Urothelium cell line (cell line): ENCODE measurements at regions not wholly inside any gene's neighbourhood (a gene's known extent, or its start where the extent isn't known, plus 50 kb on each side); places are given as distances from the start of the nearest gene placed in this dataset.
"Not testable (repeated sequence)": the region's sequence is repeated elsewhere in the genome, so short reads cannot be mapped to it uniquely, and the experiment has no call there.

Source experiments
- DNase-seq: peaks from one replicate; pipeline ENCODE4 v3.0.0; 2011; ENCODE audit warnings: low spot score, mixed read lengths
- FAIRE-seq: peaks from 2 replicates; lab custom pipeline; 2011; peaks lifted over from hg19 to GRCh38; lab: Jason Lieb, UNC

DNA sequence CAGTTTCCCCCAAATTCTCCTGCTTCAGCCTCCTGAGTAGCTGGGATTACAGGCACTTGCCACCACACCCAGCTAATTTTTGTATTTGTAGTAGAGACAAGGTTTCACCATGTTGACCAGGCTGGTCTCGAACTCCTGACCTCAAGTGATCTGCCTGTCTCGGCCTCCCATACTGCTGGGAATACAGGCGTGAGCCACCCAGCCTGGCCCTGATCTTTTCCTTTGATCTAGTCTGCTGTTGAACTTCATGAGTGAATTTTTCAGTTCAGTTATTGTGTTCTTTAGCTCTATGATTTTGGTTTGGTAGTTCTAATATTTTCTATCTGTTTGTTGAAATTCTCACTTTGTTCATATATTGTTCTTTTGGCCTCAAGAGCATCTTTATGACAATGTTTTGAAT, 83.4 kb upstream of the RAP2C start:
- DNase-seq, result not testable (repeated sequence)

DNA sequence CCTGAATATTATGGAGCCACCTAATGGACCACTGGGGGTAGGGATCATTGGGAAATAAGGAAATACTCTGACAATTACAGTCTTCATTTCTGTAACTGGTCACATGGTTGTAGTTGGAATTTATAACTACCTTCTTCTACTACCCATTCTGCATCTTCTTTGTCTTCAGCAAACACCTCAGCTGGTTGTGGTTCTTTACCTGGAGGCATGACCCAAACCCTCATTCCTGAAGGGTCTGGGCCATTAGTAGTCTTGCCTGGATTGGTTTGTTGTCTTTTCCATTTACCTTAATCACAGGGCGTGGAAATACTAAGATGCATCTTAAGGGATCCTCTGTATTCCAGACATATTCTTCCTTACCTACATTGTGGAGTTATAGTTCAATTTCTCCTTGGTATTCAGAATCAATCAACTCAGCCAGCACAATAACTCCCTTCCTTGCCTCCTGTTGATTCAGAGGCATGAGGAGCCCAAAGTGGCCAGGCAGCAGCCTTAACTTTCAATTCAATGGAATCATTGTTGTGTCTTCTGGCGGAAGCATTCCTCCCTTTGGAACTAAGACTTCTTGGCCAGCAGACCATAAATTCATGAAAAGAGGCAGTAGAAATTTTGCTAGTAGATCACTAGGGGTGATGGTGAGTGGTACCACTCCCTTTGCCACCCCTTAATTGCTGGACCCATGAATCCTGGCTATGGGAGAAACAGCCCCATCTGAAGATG, 75.7 kb upstream of the RAP2C start:
- FAIRE-seq (no peak), DNase-seq (no peak)

More for the DNA sequence above, 83.4 kb upstream of the RAP2C start:
- not testable (repeated sequence) for FAIRE-seq

DNA sequence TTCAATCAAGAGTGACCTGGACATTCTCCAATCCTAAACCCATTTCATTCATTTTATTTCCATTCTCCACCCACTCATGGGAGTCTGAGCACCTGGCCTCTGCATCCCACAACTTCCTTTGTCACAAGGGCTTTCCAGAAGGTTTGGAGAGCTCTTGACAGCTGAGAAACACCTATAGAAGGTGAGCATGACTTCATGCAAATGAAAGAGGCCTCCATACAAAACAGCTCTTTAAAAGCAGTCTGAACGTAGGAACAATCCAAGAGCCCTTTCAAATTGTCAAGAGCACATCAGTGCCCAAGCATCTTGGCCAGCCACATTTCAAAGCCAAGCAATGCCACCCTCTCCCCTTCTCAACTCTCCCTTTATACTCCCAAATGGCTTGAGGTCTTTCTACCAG, 74.9 kb upstream of the RAP2C start:
- no peak for DNase-seq
- FAIRE-seq, result no peak

- FAIRE-seq (no peak), DNase-seq (peak; percentile 17)
Observed at GRCh38 chrX:132292793-132293192, 73.5 kb upstream of the RAP2C start.

DNA sequence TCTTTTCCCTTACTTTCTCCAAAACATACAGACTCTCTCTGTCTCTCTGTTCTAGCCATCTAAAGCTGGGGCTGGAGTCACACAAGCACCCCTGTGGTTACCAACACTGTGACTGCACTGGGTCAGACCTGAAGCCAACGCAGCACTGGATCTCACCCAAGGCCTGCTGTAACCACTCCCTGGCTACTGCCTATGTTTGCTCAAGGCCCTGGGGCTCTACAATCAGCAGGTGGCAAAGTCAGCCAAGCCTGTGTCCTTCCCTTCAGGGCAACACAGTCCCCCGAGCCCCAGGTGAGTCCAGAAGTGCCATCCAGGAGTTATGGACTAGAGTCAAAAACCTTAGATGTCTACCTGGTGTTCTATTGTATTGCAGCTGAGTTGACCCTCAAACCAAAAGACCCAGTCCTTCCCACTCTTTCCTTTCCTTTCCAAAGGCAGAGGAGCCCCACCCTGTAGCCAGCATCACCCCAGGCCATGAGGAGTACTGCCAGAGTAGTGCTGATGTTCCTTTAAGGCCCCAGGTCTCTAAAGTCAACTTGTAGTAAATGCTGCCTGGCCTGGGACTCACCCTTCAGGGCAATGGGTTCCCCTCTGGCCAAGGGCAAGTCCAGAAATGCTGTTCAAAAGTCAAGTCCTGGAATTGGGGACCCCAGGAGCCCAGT, 58.8 kb upstream of the RAP2C start:
- FAIRE-seq (no peak), DNase-seq (no peak)

- DNase-seq (no peak), FAIRE-seq (no peak)
Observed at GRCh38 chrX:132272826-132273225, 53.6 kb upstream of the RAP2C start.

- FAIRE-seq, result no peak
- no peak for DNase-seq
Observed at GRCh38 chrX:132271311-132271778, 52.1 kb upstream of the RAP2C start.

GRCh38 chrX:132270699-132271098, 51.5 kb upstream of the RAP2C start:
- FAIRE-seq (no peak), DNase-seq (no peak)

- DNase-seq, result no peak
- no peak for FAIRE-seq
Observed at GRCh38 chrX:132270021-132270420, 50.8 kb upstream of the RAP2C start.
